GM19438 (cell line): ENCODE measurements at regions not wholly inside any gene's neighbourhood (a gene's known extent, or its start where the extent isn't known, plus 50 kb on each side); places are given as distances from the start of the nearest gene placed in this dataset.
"Not testable (repeated sequence)": the region's sequence is repeated elsewhere in the genome, so short reads cannot be mapped to it uniquely, and the experiment has no call there.

Experiments used
- ATAC-seq: cut with Tn5 transposase; IDR thresholded peaks from one replicate; pipeline ENCODE4 v1.9.1; 2021; ENCODE audit warnings: low read depth; ENCODE audit not compliant: unreplicated experiment

- ATAC-seq, result no peak
Observed at GRCh38 chr12:9379023-9379742, 171.0 kb upstream of the PZP start.

GRCh38 chr12:9378430-9378835 is 170.2 kb upstream of the PZP start:
- no peak for ATAC-seq

- no peak for ATAC-seq
Observed at GRCh38 chr12:9372202-9372601, 164.0 kb upstream of the PZP start.

GRCh38 chr12:9367828-9368227 is 159.6 kb upstream of the PZP start:
- ATAC-seq, result no peak

- no peak for ATAC-seq
Observed at GRCh38 chr12:9367201-9367600, 159.0 kb upstream of the PZP start.

- ATAC-seq, result no peak
Observed at GRCh38 chr12:9365296-9365695, 157.1 kb upstream of the PZP start.

- peak; percentile 77 for ATAC-seq
Observed at GRCh38 chr12:9364224-9365176, 156.3 kb upstream of the PZP start.

GRCh38 chr12:9363145-9363544 is 154.9 kb upstream of the PZP start:
- ATAC-seq, result no peak

GRCh38 chr12:9361879-9362326 is 153.7 kb upstream of the PZP start:
- no peak for ATAC-seq

GRCh38 chr12:9354009-9354754 is 146.0 kb upstream of the PZP start:
- not testable (repeated sequence) for ATAC-seq

GRCh38 chr12:9351136-9351535 is 142.9 kb upstream of the PZP start:
- no peak for ATAC-seq

GRCh38 chr12:9349888-9350885 is 142.0 kb upstream of the PZP start:
- ATAC-seq, result no peak

- no peak for ATAC-seq
Observed at GRCh38 chr12:9348906-9349518, 140.8 kb upstream of the PZP start.

GRCh38 chr12:9347328-9348127 is 139.3 kb upstream of the PZP start:
- ATAC-seq, result no peak

GRCh38 chr12:9346866-9347327 is 138.7 kb upstream of the PZP start:
- ATAC-seq, result no peak

GRCh38 chr12:9345171-9345570 is 137.0 kb upstream of the PZP start:
- ATAC-seq, result no peak

- no peak for ATAC-seq
Observed at GRCh38 chr12:9344541-9344940, 136.3 kb upstream of the PZP start.

- ATAC-seq, result no peak
Observed at GRCh38 chr12:9343731-9344130, 135.5 kb upstream of the PZP start.
